ENCODE measurements at regions not wholly inside any gene's neighbourhood (a gene's known extent, or its start where the extent isn't known, plus 50 kb on each side); places are given as distances from the start of the nearest gene placed in this dataset.

DNA sequence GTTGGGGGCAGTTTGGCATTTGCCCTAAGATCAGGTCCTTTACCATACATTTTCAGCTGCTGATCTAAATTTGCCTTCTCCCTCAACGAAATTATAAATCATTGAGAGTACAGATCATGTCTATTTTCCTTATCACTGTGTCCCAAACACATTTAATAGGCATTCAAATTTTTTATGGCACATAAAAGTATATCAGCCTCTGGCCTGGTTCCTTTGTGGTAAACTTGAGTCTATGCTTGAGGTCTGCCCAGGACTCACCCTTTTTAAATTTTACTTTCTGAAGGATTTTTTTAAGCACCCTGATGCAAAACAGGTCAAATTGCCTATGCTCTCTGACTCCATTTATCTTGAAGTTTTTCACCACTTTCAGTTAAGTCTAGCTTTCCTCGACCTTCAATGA lies 163.6 kb upstream of the GRIN3A start:
- DNase-seq = no peak
- TF ChIP-seq CTCF (IDR thresholded peaks at IDR 0.05) (no peak), POLR2A (IDR thresholded peaks at IDR 0.05) (no peak)
- H3K4me1 ChIP-seq = no peaks in the 10 kb centered on the region
- H3K4me3 ChIP-seq = no peak overlapping the region
- H3K9me3 ChIP-seq = no peaks in the 10 kb centered on the region
- no peaks in the 10 kb centered on the region for H3K27me3 ChIP-seq
- intact Hi-C loops (cut with DNase I; ENCODE audit: low total_unique reads) = no loop called here
- no peaks in the 10 kb centered on the region for H3K36me3 ChIP-seq
- no peak overlapping the region for H3K27ac ChIP-seq

DNA sequence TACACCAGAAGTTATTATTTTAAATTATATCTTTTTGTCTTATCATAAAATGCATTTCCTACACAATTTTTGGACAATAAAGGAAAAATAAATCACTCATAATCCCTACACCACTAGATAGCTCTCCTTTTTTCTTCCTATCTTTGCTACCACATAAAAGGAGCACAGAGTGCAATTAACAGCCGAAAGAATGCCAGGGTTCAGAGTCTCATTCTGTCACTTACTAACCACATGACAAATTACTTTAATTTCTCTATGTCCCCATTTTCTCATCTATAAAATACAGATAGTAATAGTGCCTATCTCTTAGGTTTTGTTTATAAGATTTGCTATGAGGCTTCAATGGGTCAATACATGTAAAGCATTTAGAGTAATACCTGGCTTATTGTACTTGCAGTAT lies 158.7 kb upstream of the GRIN3A start:
- Histone ChIP-seq H3K9me3 (no peaks in the 10 kb centered on the region), H3K4me1 (no peaks in the 10 kb centered on the region), H3K4me3 (no peak overlapping the region), H3K27me3 (no peaks in the 10 kb centered on the region), H3K36me3 (no peaks in the 10 kb centered on the region), H3K27ac (no peak overlapping the region)
- DNase-seq = no peak
- TF ChIP-seq POLR2A (IDR thresholded peaks at IDR 0.05) (no peak), CTCF (IDR thresholded peaks at IDR 0.05) (no peak)
- intact Hi-C loops (cut with DNase I; ENCODE audit: low total_unique reads) = no loop called here

DNA sequence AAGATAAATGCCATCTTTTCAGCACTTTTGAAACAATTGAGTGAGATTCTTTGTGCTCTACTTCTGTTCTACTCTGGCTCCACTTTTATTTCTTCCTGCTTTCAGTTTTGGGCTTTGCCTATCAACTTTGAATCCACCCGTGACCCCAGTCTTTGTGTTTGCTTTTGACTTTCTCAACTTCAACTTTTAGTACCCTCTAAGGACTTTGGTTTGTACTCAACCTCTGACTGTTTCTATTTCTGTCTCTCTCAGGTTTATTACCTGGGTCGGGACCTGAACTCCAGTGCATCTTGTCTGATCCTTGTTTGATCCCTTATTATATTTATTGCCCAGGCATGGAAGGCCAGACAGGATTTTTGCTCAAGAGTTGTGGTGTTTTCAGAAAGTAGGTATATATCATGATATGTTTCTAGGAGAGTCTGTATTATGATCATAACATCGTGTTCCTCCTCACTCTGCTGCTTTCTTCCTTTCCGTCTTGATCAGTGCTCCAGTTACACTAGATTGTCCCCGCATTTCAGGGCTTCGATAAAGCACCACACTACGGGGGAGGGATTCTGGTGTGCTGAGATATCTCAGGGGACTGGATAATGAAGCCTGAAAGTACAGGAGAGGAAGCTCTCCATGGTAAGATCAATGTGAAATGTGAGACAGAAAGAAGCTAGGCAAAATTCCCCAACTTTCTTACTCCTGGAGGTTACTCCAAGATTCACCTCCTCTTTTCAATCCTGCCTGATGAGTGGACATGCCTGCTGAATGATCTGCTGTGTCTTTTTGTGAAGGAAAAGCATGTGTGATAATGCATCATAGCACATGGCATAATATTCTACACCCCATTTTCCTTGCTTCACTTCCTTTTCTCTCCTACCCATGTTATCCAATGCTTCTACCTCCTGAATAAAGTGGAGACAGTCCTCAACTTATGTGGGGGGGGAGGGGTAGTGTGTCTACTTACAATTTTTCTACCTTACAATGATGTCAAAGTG lies 155.5 kb upstream of the GRIN3A start:
- DNase-seq = no peak
- TF ChIP-seq CTCF (IDR thresholded peaks at IDR 0.05) = no peak
- no peak for TF ChIP-seq POLR2A (IDR thresholded peaks at IDR 0.05)
- Histone ChIP-seq H3K27me3 (no peaks in the 10 kb centered on the region), H3K27ac (no peak overlapping the region), H3K4me1 (no peaks in the 10 kb centered on the region), H3K36me3 (no peaks in the 10 kb centered on the region), H3K4me3 (no peak overlapping the region), H3K9me3 (no peaks in the 10 kb centered on the region)
- intact Hi-C loops (cut with DNase I; ENCODE audit: low total_unique reads) = no loop called here

DNA sequence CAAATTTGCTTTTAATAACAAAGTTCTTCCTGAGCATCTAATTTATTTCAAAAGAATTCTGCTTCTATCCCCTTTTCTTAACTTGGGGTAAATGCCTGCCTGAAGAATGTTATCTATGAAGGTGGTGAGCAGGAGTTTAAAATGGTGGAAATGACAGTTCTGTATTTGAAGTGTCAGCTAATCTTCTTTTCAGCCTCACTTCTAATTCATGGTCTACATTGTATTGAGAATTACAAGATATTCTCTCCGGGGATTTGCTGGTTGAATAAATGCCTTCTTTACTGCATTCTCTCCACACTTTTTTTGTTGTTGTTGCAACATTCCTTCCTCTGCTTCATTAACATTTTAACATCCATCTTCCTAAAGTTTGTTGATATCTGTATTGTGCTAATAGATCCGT lies 143.1 kb upstream of the GRIN3A start:
- Histone ChIP-seq H3K4me3 (no peak overlapping the region), H3K4me1 (no peaks in the 10 kb centered on the region), H3K36me3 (no peaks in the 10 kb centered on the region), H3K27ac (no peak overlapping the region), H3K27me3 (no peaks in the 10 kb centered on the region), H3K9me3 (no peaks in the 10 kb centered on the region)
- DNase-seq = no peak
- intact Hi-C loops (cut with DNase I; ENCODE audit: low total_unique reads) = no loop called here
- no peak for TF ChIP-seq CTCF (IDR thresholded peaks at IDR 0.05)
- TF ChIP-seq POLR2A (IDR thresholded peaks at IDR 0.05) = no peak

DNA sequence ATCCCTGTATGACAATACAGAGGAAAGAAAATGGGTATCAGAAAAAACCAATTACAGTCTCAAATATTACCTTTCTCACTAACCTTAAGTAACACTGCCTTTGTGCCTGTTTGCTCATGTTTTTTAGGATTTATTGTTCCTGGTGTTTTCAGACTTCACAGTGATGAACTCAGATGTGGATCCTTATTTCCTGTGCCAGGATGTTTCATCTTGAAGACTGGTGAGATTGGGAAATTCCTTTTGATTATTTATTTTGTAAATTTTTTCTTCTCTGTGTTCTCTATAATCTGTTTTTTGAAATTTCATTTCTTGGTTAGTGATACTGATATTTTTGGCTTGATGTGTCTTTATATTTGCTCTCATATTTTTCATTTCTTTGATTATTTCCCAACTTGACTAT lies 142.4 kb upstream of the GRIN3A start:
- H3K27me3 ChIP-seq = no peaks in the 10 kb centered on the region
- no peak for TF ChIP-seq POLR2A (IDR thresholded peaks at IDR 0.05)
- no peak for TF ChIP-seq CTCF (IDR thresholded peaks at IDR 0.05)
- H3K4me3 ChIP-seq = no peak overlapping the region
- no peaks in the 10 kb centered on the region for H3K36me3 ChIP-seq
- DNase-seq = no peak
- no peaks in the 10 kb centered on the region for H3K4me1 ChIP-seq
- no peaks in the 10 kb centered on the region for H3K9me3 ChIP-seq
- no peak overlapping the region for H3K27ac ChIP-seq
- intact Hi-C loops (cut with DNase I; ENCODE audit: low total_unique reads) = no loop called here

Data from uterus (tissue), 3 donors.